B cell (primary cell): ENCODE measurements at regions not wholly inside any gene's neighbourhood (a gene's known extent, or its start where the extent isn't known, plus 50 kb on each side); places are given as distances from the start of the nearest gene placed in this dataset.

ENCODE experiments used
- ATAC-seq: fragments of 200-7000 bp; cut with Tn5 transposase; one replicate; pipeline ENCODE4 v1.10.0; 2021; ENCODE audit warnings: low read depth, mild to moderate bottlenecking, moderate number of reproducible peaks, moderate library complexity
- CTCF ChIA-PET: fragments of 350-600 bp; sonication (Branson Sonifier 250); formaldehyde crosslinking; loops from one replicate; lab custom pipeline; 2021; ENCODE audit warnings: antibody characterized with exemption, inconsistent platforms; lab: Charles Lee
- POLR2A ChIA-PET: fragments of 350-600 bp; sonication (Branson Sonifier 250); formaldehyde crosslinking; loops from one replicate; lab custom pipeline; 2021; ENCODE audit warnings: antibody characterized with exemption; lab: Charles Lee
- DNase-seq: peaks from one replicate; pipeline ENCODE4 v3.0.0; 2013
- H2AFZ ChIP-seq: 2 replicates; pipeline ENCODE4 v1.6.1; 2012; ENCODE audit warnings: mild to moderate bottlenecking, low read depth, low read length; ENCODE audit not compliant: insufficient read depth, poor library complexity, severe bottlenecking
- H3K27ac ChIP-seq, 2 donors: 1 replicate in 1 of 2; 2 replicates in 1 of 2; pipeline ENCODE4 v1.5.1; 2012 to 2013; ENCODE audit warnings: low read length in 2 of 2, mild to moderate bottlenecking in 2 of 2, moderate library complexity in 1 of 2
- H3K27me3 ChIP-seq, 4 experiments: fragments of 200-600 bp in 1 of 4; sonication (generic) in 1 of 4; replicated peaks in 1 of 4; 1 replicate in 2 of 4; 2 replicates in 2 of 4; pipeline versions ENCODE4 v1.6.1 to v1.7.0; 2013 to 2016; ENCODE audit warnings: low read length in 3 of 4, mild to moderate bottlenecking in 2 of 4, mixed read lengths in 1 of 4, moderate library complexity in 1 of 4; ENCODE audit not compliant: insufficient read depth in 4 of 4, control insufficient read depth in 3 of 4; ENCODE audit errors: control extremely low read depth in 1 of 4
- H3K36me3 ChIP-seq, 2 experiments: replicated peaks in 1 of 2; 1 replicate in 1 of 2; 2 replicates in 1 of 2; pipeline versions ENCODE4 v1.6.1 to v1.7.1; 2013; ENCODE audit warnings: low read length in 1 of 2; ENCODE audit not compliant: insufficient read depth in 2 of 2, control insufficient read depth in 1 of 2; ENCODE audit errors: control extremely low read depth in 1 of 2, extremely low read depth in 1 of 2
- H3K4me1 ChIP-seq, 2 donors: fragments of 200-600 bp in 1 of 2; sonication (generic) in 1 of 2; 1 replicate in 1 of 2; 2 replicates in 1 of 2; pipeline versions ENCODE4 v1.5.1 to v1.6.1; 2013 to 2017; ENCODE audit warnings: low read length in 2 of 2; ENCODE audit not compliant: control insufficient read depth in 2 of 2, insufficient read depth in 2 of 2
- H3K4me2 ChIP-seq: replicated peaks from 2 replicates; pipeline ENCODE3; 2012; ENCODE audit warnings: mild to moderate bottlenecking, low read depth, low read length; ENCODE audit not compliant: poor library complexity, severe bottlenecking
- H3K4me3 ChIP-seq, 5 experiments: fragments of 200-600 bp in 1 of 5; sonication (generic) in 1 of 5; 1 replicate in 3 of 5; 2 replicates in 2 of 5; pipeline versions ENCODE4 v1.5.1 to v1.7.0; 2011 to 2016; ENCODE audit warnings: low read length in 4 of 5, mild to moderate bottlenecking in 4 of 5, low read depth in 2 of 5, control low read depth in 1 of 5, moderate library complexity in 1 of 5; ENCODE audit not compliant: insufficient read depth in 1 of 5; ENCODE audit errors: control extremely low read depth in 1 of 5, extremely low read depth in 1 of 5
- H3K79me2 ChIP-seq: fragments of 200-600 bp; sonication (generic); one replicate; pipeline ENCODE4 v1.6.0; 2016; ENCODE audit warnings: low read length; ENCODE audit not compliant: control insufficient read depth, insufficient read depth
- H3K9ac ChIP-seq: fragments of 200-600 bp; sonication (generic); 2 replicates; pipeline ENCODE4 v1.6.1; 2017; ENCODE audit warnings: mild to moderate bottlenecking, low read length, moderate library complexity
- H3K9me3 ChIP-seq, 3 donors: one replicate each; pipeline versions ENCODE4 v1.6.1 to v1.7.1; 2013; ENCODE audit warnings: low read length in 2 of 3; ENCODE audit not compliant: control insufficient read depth in 2 of 3, insufficient read depth in 1 of 3; ENCODE audit errors: control extremely low read depth in 1 of 3
- H4K20me1 ChIP-seq: 2 replicates; pipeline ENCODE4 v1.6.0; 2012; ENCODE audit warnings: mild to moderate bottlenecking, low read length; ENCODE audit not compliant: insufficient read depth, control insufficient read depth, poor library complexity, severe bottlenecking
- H3K27ac Mint-ChIP-seq: one replicate; pipeline ENCODE4 v1.8.0; 2021; ENCODE audit warnings: mixed read lengths
- H3K27me3 Mint-ChIP-seq: one replicate; pipeline ENCODE4 v1.8.0; 2021; ENCODE audit warnings: mixed read lengths
- H3K4me1 Mint-ChIP-seq: one replicate; pipeline ENCODE4 v1.8.0; 2021; ENCODE audit warnings: mixed read lengths
- H3K4me3 Mint-ChIP-seq: one replicate; pipeline ENCODE4 v1.8.0; 2021; ENCODE audit warnings: mixed read lengths
- H3K9me3 Mint-ChIP-seq: one replicate; pipeline ENCODE4 v1.8.0; 2022; ENCODE audit warnings: mixed read lengths; ENCODE audit not compliant: insufficient read depth
- EZH2 ChIP-seq: IDR thresholded peaks from 2 replicates; pipeline ENCODE4 v1.6.1; 2012; ENCODE audit warnings: borderline replicate concordance, low read depth, mild to moderate bottlenecking, moderate library complexity, low read length; ENCODE audit not compliant: insufficient read depth, poor library complexity, severe bottlenecking
- WGBS: methylation state at CpG from one replicate; pipeline ENCODE4 v1.1.5; 2013; ENCODE audit warnings: missing lambda C conversion rate; ENCODE audit not compliant: insufficient coverage; 5-methylcytosine and 5-hydroxymethylcytosine counted together
- intact Hi-C: fragments of 100-400 bp; cut with micrococcal nuclease; formaldehyde crosslinking; loops from one replicate; pipeline ENCODE4 v1.10.0; 2022
- TF ChIP-seq, protein P1 (sequence below): fragments of 200-600 bp; IDR thresholded peaks from one replicate; pipeline ENCODE4 v1.8.0; 2022; ENCODE audit warnings: antibody characterized with exemption, mild to moderate bottlenecking

DNA sequence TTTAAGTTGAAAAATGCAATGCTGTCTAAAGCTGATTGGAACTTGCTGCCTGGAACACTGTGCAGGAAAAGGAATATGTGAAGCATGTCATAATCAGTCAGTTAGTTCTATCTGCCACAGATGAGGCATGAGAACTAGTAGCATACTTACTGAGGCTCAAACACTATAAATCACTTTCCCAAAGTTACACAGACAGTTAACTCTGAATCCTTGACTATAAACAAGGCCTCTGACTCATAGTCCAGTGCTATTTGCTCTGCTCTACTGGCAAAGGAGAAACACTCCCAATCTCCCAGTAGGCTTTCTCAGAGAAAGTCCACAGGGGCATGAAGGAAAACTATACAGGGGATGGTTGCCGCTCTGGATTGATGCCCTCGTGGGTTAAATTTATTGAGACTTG lies 2078.4 kb upstream of the TENM3 start:
- H3K4me3 ChIP-seq, result no peak overlapping the region
- H3K4me1 Mint-ChIP-seq, result no peaks in the 10 kb centered on the region
- ChIA-PET CTCF (no interaction called here), POLR2A (no interaction called here)
- no CpG with 5 or more reads among the region's 2 CpGs for WGBS
- no peaks in the 10 kb centered on the region for H3K27me3 Mint-ChIP-seq
- intact Hi-C loops, result no loop called here
- H3K4me2 ChIP-seq, result no peak overlapping the region
- H3K4me3 Mint-ChIP-seq, result no peak overlapping the region
- H3K27ac ChIP-seq, result no peak overlapping the region
- no peaks in the 10 kb centered on the region for H3K36me3 ChIP-seq
- H3K27ac Mint-ChIP-seq, result no peak overlapping the region
- no peaks in the 10 kb centered on the region for H3K9me3 Mint-ChIP-seq
- no peaks in the 10 kb centered on the region for H3K4me1 ChIP-seq
- ATAC-seq, result no peak
- DNase-seq, result no peak
- no peaks in the 10 kb centered on the region for H3K27me3 ChIP-seq
- no peaks in the 10 kb centered on the region for H3K79me2 ChIP-seq
- TF ChIP-seq, protein P1, sequence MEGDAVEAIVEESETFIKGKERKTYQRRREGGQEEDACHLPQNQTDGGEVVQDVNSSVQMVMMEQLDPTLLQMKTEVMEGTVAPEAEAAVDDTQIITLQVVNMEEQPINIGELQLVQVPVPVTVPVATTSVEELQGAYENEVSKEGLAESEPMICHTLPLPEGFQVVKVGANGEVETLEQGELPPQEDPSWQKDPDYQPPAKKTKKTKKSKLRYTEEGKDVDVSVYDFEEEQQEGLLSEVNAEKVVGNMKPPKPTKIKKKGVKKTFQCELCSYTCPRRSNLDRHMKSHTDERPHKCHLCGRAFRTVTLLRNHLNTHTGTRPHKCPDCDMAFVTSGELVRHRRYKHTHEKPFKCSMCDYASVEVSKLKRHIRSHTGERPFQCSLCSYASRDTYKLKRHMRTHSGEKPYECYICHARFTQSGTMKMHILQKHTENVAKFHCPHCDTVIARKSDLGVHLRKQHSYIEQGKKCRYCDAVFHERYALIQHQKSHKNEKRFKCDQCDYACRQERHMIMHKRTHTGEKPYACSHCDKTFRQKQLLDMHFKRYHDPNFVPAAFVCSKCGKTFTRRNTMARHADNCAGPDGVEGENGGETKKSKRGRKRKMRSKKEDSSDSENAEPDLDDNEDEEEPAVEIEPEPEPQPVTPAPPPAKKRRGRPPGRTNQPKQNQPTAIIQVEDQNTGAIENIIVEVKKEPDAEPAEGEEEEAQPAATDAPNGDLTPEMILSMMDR, result no peak
- no peak for TF ChIP-seq EZH2
- H2AFZ ChIP-seq, result no peak overlapping the region
- H3K9me3 ChIP-seq, result no peaks in the 10 kb centered on the region
- no peaks in the 10 kb centered on the region for H4K20me1 ChIP-seq
- no peak overlapping the region for H3K9ac ChIP-seq

DNA sequence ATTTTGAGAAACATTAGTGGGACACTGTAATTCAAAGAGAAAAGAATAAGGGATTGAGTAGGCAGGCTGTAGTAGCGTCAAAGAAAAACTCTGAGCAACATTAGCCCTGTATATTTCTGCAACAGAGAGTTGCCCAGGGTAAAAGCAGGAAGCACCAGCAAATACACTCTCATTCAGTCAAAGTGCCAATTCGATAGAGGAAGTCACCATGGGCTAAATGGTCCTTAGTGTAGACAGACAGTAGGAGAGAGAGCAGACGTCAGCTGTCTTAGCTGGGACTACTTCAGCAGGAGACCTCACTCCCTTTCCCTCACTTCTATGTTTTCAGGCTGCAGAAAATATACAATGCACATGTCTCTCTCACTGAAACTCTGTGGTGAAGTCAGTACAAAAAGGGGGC lies 2073.8 kb upstream of the TENM3 start:
- Histone ChIP-seq H3K36me3 (no peaks in the 10 kb centered on the region), H3K9ac (no peak overlapping the region), H3K27me3 (no peaks in the 10 kb centered on the region), H3K4me3 (no peak overlapping the region), H2AFZ (no peak overlapping the region), H3K27ac (no peak overlapping the region), H3K9me3 (no peaks in the 10 kb centered on the region), H3K4me2 (no peak overlapping the region), H3K79me2 (no peaks in the 10 kb centered on the region), H3K4me1 (no peaks in the 10 kb centered on the region), H4K20me1 (no peaks in the 10 kb centered on the region)
- H3K9me3 Mint-ChIP-seq, result no peaks in the 10 kb centered on the region
- no peak overlapping the region for H3K4me3 Mint-ChIP-seq
- ChIA-PET POLR2A (no interaction called here), CTCF (no interaction called here)
- no CpG with 5 or more reads among the region's 3 CpGs for WGBS
- ATAC-seq, result no peak
- H3K4me1 Mint-ChIP-seq, result no peaks in the 10 kb centered on the region
- H3K27ac Mint-ChIP-seq, result no peak overlapping the region
- TF ChIP-seq EZH2, result no peak
- TF ChIP-seq, protein P1, result no peak
- H3K27me3 Mint-ChIP-seq, result no peaks in the 10 kb centered on the region
- intact Hi-C loops, result no loop called here
- DNase-seq, result no peak
